Epithelial cell of esophagus (primary cell): ENCODE measurements at regions not wholly inside any gene's neighbourhood (a gene's known extent, or its start where the extent isn't known, plus 50 kb on each side); places are given as distances from the start of the nearest gene placed in this dataset.

ENCODE experiments used
- DNase-seq: peaks from one replicate; pipeline ENCODE4 v3.0.0; 2010; ENCODE audit warnings: low read depth
- H3K4me3 ChIP-seq: 2 replicates; pipeline ENCODE4 v1.5.1; 2011; ENCODE audit warnings: mild to moderate bottlenecking, low read length, control low read depth
- CTCF ChIP-seq: IDR thresholded peaks from 2 replicates; pipeline ENCODE4 v1.5.1; 2011; ENCODE audit warnings: low read depth, mild to moderate bottlenecking, low read length, control low read depth, inconsistent platforms; ENCODE audit not compliant: insufficient read depth; ENCODE audit errors: missing control alignments

- no peak for DNase-seq
- no peak overlapping the region for H3K4me3 ChIP-seq
- TF ChIP-seq CTCF: no peak
These were observed 70.6 kb upstream of the CCND2 start for GRCh38 chr12:4202918-4203317.

GRCh38 chr12:4202487-4202886 is 71.1 kb upstream of the CCND2 start:
- no peak for TF ChIP-seq CTCF
- DNase-seq: no peak
- no peak overlapping the region for H3K4me3 ChIP-seq

DNA sequence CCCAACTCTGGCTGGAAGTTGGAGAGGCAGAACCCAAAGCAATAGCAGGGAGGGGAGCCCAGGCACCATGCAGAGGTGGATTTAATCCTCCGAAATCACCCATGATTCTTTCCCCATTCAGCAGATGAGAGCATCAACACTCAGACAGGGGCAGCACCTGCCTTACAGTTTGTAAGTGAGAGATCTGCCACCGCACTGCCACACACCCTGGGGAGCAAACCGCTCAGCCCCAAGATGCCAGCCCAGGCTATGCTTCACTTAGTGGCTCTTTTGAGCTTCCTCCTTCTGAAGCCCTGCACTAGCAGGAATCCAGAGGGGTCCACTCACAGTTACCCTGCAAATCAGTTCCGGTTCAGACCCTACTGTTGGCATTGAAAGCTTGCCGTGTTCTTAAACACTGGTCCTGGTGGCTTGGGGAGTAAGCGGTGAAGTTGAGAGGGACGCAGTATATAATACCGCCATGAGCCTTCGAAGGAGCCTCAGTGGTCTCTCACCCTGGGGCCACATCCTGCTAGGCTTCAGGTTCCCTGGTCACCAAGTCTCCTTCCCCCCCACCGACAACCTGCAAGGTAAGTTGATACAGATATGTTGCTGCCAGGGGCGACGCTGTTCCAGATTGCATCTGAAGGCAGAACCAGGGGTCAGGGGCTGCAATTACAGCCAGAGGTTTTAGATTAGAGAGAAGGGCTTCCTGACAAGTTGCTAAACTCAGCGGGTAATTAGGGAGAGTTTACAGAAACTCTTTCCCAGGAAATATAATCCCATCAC is 72.0 kb upstream of the CCND2 start:
- DNase-seq: no peak
- TF ChIP-seq CTCF: no peak
- H3K4me3 ChIP-seq: no peak overlapping the region

- no peak for TF ChIP-seq CTCF
- H3K4me3 ChIP-seq: no peak overlapping the region
- DNase-seq: no peak
These were observed 75.4 kb upstream of the CCND2 start for GRCh38 chr12:4197922-4198763.

DNA sequence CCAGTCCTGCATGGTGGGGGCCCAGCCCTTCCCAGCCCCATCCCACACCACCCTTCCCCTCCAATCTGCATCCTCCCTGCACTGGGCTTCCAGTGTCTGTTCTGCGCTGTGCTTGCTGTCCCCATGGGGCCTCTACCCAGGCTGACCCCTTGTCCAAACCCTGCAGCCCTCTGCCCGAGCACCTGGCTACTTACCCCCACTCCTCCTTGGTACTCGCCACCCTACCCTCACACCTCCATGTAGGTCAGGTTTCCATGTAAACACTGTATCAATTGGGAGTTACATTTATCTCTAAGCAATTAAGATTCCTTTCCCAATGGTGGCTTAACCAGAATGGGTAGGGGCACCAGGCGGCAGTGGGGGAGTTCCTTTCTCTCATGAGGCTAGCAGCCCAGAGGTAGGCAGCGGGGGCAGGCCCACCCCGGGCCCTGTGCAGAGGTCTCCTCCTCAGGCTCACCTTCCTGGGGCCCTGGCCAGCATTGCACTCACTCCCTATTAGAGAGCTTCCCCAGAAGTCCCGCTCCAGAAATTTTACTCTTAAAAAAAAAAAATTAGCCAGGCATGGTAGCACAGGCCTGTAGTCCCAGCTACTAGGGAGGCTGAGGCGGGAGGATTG is 76.6 kb upstream of the CCND2 start:
- no peak for TF ChIP-seq CTCF
- DNase-seq: no peak
- H3K4me3 ChIP-seq: no peak overlapping the region

DNA sequence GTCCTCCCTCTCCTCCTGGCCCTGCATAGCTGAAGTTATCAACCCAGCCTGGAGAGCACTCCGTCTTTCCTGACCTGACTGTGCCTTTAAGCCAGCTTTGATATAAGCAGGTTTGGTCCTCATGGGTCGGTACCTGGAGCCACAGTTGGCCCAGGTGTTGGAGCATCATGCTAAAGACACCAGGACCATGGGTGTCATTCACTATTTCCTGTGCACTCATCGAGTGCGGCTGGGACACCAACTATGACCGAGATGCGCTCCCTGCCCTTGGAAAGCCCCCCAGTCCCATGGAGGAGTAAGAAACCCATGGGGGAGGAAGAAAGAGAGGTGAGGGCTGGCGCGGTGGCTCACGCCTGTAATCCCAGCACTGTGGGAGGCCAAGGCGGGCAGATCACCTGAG is 78.9 kb upstream of the CCND2 start:
- no peak for DNase-seq
- no peak overlapping the region for H3K4me3 ChIP-seq

More for the DNA sequence above, 78.9 kb upstream of the CCND2 start:
- no peak for TF ChIP-seq CTCF
